ENCODE measurements at regions not wholly inside any gene's neighbourhood (a gene's known extent, or its start where the extent isn't known, plus 50 kb on each side); places are given as distances from the start of the nearest gene placed in this dataset.
"Not testable (repeated sequence)": the region's sequence is repeated elsewhere in the genome, so short reads cannot be mapped to it uniquely, and the experiment has no call there.

GRCh38 chr2:111445191-111445929 lies 324.6 kb downstream of the BCL2L11 start:
- DNase-seq (ENCODE audit: low read depth, low spot score): not testable (repeated sequence)

GRCh38 chr2:111445941-111446340 lies 325.2 kb downstream of the BCL2L11 start:
- not testable (repeated sequence) for DNase-seq (ENCODE audit: low read depth, low spot score)

GRCh38 chr2:111447482-111447881 lies 326.8 kb downstream of the BCL2L11 start:
- not testable (repeated sequence) for DNase-seq (ENCODE audit: low read depth, low spot score)

GRCh38 chr2:111448796-111449195 lies 328.1 kb downstream of the BCL2L11 start:
- DNase-seq (ENCODE audit: low read depth, low spot score): not testable (repeated sequence)

GRCh38 chr2:111450526-111450925 lies 329.8 kb downstream of the BCL2L11 start:
- DNase-seq (ENCODE audit: low read depth, low spot score): not testable (repeated sequence)

GRCh38 chr2:111451692-111452199 lies 331.0 kb downstream of the BCL2L11 start:
- not testable (repeated sequence) for DNase-seq (ENCODE audit: low read depth, low spot score)

- not testable (repeated sequence) for DNase-seq (ENCODE audit: low read depth, low spot score)
These were observed 331.5 kb downstream of the BCL2L11 start for GRCh38 chr2:111452208-111452607.

GRCh38 chr2:111453308-111453707 lies 332.6 kb downstream of the BCL2L11 start:
- not testable (repeated sequence) for DNase-seq (ENCODE audit: low read depth, low spot score)

GRCh38 chr2:111453816-111454215 lies 333.1 kb downstream of the BCL2L11 start:
- not testable (repeated sequence) for DNase-seq (ENCODE audit: low read depth, low spot score)

- peak; percentile 63 for DNase-seq (ENCODE audit: low read depth, low spot score)
These were observed 333.7 kb downstream of the BCL2L11 start for GRCh38 chr2:111454404-111454803.

- not testable (repeated sequence) for DNase-seq (ENCODE audit: low read depth, low spot score)
These were observed 334.6 kb downstream of the BCL2L11 start for GRCh38 chr2:111455016-111456015.

- not testable (repeated sequence) for DNase-seq (ENCODE audit: low read depth, low spot score)
These were observed 336.5 kb downstream of the BCL2L11 start for GRCh38 chr2:111457191-111457590.

- not testable (repeated sequence) for DNase-seq (ENCODE audit: low read depth, low spot score)
These were observed 340.2 kb downstream of the BCL2L11 start for GRCh38 chr2:111460901-111461300.

GRCh38 chr2:111461831-111462230 lies 341.1 kb downstream of the BCL2L11 start:
- DNase-seq (ENCODE audit: low read depth, low spot score): not testable (repeated sequence)

GRCh38 chr2:111462572-111462971 lies 341.9 kb downstream of the BCL2L11 start:
- DNase-seq (ENCODE audit: low read depth, low spot score): not testable (repeated sequence)

- not testable (repeated sequence) for DNase-seq (ENCODE audit: low read depth, low spot score)
These were observed 342.6 kb downstream of the BCL2L11 start for GRCh38 chr2:111463238-111463848.

- not testable (repeated sequence) for DNase-seq (ENCODE audit: low read depth, low spot score)
These were observed 343.2 kb downstream of the BCL2L11 start for GRCh38 chr2:111463956-111464355.

- not testable (repeated sequence) for DNase-seq (ENCODE audit: low read depth, low spot score)
These were observed 343.7 kb downstream of the BCL2L11 start for GRCh38 chr2:111464367-111464766.

- DNase-seq (ENCODE audit: low read depth, low spot score): not testable (repeated sequence)
These were observed 344.8 kb downstream of the BCL2L11 start for GRCh38 chr2:111465521-111465920.

GRCh38 chr2:111466744-111467143 lies 346.0 kb downstream of the BCL2L11 start:
- not testable (repeated sequence) for DNase-seq (ENCODE audit: low read depth, low spot score)

GRCh38 chr2:111470924-111471323 lies 350.2 kb downstream of the BCL2L11 start:
- not testable (repeated sequence) for DNase-seq (ENCODE audit: low read depth, low spot score)

All from astrocyte of the hippocampus (primary cell).